Neural progenitor cell (in vitro differentiated cells): ENCODE measurements at regions not wholly inside any gene's neighbourhood (a gene's known extent, or its start where the extent isn't known, plus 50 kb on each side); places are given as distances from the start of the nearest gene placed in this dataset.

Experiments
- CTCF ChIP-seq: fragments of 200-600 bp; sonication (generic); IDR thresholded peaks from 2 replicates; pipeline ENCODE4 v1.5.1; 2017; ENCODE audit warnings: antibody characterized with exemption, mild to moderate bottlenecking
- EZH2 ChIP-seq: fragments of 200-600 bp; sonication (generic); IDR thresholded peaks from 2 replicates; pipeline ENCODE4 v1.6.1; 2017; ENCODE audit warnings: antibody characterized with exemption, mild to moderate bottlenecking, moderate library complexity
- EZH2phosphoT487 ChIP-seq: fragments of 200-600 bp; sonication (generic); IDR thresholded peaks from 2 replicates; pipeline ENCODE4 v1.6.1; 2017; ENCODE audit warnings: antibody characterized with exemption

GRCh38 chr5:105807290-105807689, 1863.4 kb downstream of the EFNA5 start:
- TF ChIP-seq CTCF (no peak), EZH2phosphoT487 (no peak), EZH2 (no peak)
